GM13977 (cell line): ENCODE measurements at regions not wholly inside any gene's neighbourhood (a gene's known extent, or its start where the extent isn't known, plus 50 kb on each side); places are given as distances from the start of the nearest gene placed in this dataset.

Source experiments
- DNase-seq: peaks from one replicate; pipeline ENCODE4 v3.0.0; 2012; ENCODE audit warnings: low spot score
- in situ Hi-C: fragments of 300-500 bp; cut with MboI; formaldehyde crosslinking; loops from one replicate; pipeline ENCODE4 v1.12.0; 2022; ENCODE audit warnings: low sequenced_read_pairs, low pct_unique_long_range_greater_than_20kb, mixed read lengths, inconsistent platforms; ENCODE audit not compliant: unreplicated experiment
- TF ChIP-seq, protein P1 (sequence below): IDR thresholded peaks from 2 replicates; pipeline ENCODE4 v1.5.1; 2012; ENCODE audit warnings: mild to moderate bottlenecking, control low read depth; ENCODE audit not compliant: insufficient read depth; ENCODE audit errors: extremely low read depth, missing control alignments

DNA sequence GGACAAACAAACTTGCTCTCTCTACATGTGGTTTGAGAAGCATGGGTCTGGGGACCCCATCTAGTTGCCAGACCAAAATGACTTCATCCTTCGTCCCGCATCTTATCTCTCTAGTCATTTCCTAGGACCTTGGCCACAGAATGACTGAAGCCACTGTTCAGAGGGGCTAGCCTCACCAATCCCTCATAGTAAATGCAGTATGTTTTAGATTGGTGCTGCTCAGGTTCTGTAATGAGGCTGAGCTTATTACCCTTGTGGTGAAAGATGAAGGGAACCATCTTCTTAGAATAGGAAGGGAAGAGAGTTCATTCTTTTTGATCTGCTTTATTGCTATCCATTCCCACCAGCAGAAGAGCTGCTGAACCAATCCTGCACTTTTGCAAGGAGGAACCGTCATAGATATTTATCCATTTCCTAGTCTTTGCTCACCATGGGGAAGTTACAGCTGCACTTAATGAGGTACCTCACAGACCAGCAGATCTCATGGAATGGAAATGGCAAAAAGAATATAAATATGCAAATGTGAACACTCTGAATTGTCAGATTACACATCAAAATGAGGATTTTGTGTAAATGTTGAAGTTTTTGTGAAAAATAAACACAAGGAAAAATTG lies 436.7 kb downstream of the LPIN1 start:
- no peak for DNase-seq
- in situ Hi-C loops: no loop called here
- TF ChIP-seq, protein P1, sequence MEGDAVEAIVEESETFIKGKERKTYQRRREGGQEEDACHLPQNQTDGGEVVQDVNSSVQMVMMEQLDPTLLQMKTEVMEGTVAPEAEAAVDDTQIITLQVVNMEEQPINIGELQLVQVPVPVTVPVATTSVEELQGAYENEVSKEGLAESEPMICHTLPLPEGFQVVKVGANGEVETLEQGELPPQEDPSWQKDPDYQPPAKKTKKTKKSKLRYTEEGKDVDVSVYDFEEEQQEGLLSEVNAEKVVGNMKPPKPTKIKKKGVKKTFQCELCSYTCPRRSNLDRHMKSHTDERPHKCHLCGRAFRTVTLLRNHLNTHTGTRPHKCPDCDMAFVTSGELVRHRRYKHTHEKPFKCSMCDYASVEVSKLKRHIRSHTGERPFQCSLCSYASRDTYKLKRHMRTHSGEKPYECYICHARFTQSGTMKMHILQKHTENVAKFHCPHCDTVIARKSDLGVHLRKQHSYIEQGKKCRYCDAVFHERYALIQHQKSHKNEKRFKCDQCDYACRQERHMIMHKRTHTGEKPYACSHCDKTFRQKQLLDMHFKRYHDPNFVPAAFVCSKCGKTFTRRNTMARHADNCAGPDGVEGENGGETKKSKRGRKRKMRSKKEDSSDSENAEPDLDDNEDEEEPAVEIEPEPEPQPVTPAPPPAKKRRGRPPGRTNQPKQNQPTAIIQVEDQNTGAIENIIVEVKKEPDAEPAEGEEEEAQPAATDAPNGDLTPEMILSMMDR: no peak

DNA sequence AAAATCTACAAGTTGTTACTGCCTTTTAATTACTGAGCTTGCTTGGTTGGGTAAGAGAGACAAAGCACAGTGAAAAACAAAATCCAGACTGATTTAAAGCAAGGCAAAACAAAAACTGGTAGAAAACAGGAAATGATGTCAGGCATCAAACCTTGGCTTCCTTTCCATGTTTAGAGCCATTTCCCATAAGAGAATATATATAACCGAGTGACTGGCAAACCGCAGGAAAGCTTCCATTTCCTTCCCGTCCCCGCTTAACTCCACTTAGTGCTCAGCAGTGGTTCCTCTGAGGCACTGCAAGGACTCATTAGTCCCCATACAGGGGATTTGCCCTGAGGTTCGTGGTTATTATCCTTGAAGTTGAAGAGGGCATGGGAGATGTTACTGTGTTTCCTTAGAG lies 446.3 kb downstream of the LPIN1 start:
- TF ChIP-seq, protein P1: no peak
- no peak for DNase-seq
- in situ Hi-C loops: no loop called here

DNA sequence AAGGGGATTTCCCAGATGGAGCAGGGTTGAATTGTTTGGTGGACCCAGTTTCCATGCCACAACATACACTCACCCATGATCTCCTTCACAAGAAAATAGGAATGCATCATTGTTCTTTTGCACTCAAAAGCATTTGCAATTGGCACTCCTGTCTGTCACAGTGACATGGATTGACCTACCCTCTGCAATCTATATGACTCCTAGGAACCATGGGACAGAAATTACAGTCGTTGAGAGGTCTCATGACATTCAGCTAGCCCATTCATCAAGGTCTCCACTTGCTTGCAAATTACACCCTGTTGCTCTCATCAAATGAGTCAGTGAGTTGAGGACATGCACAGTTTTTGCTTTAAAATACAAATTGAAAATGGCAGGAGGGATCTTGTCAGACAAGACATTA lies 448.5 kb downstream of the LPIN1 start:
- TF ChIP-seq, protein P1: no peak
- DNase-seq: no peak
- in situ Hi-C loops: no loop called here

DNA sequence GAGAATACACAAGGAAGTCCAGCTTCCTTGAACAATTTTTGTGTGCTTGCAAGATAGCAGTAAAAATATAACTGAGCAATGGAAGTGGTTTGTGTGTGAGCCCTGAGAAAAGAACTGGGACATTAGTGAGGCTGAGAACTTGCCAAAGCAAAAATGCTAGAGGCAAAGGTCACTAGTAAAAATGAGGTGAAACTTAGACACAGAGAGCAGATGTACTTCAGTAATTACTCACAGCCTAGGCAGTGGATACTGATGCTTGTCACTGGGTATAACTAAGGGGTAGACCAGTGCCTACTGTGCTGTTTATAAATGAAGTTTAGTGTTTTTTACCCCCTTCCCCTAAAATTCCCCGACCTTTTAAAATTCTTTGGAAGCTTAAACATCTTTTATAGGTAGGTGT lies 450.1 kb downstream of the LPIN1 start:
- no peak for DNase-seq
- TF ChIP-seq, protein P1: no peak
- in situ Hi-C loops: no loop called here

DNA sequence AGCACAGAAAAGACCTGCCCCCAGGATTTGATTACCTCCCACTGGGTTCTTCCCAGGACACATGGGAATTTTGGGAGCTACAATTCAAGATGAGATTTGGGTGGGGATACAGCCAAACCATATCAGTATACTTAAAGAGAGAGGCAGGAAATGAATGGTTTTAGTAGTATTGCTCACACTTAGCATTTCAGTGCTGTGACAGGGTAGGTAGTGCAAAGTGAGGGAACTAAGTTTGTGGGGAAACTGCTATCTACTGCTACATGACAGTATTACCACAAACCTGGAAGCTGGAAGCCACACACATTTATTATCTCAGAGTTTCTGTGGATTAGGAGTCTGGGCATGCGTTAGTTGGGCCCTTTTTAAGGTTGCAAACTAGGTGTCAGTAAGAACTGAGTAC lies 450.7 kb downstream of the LPIN1 start:
- DNase-seq: no peak
- in situ Hi-C loops: no loop called here
- TF ChIP-seq, protein P1: no peak

DNA sequence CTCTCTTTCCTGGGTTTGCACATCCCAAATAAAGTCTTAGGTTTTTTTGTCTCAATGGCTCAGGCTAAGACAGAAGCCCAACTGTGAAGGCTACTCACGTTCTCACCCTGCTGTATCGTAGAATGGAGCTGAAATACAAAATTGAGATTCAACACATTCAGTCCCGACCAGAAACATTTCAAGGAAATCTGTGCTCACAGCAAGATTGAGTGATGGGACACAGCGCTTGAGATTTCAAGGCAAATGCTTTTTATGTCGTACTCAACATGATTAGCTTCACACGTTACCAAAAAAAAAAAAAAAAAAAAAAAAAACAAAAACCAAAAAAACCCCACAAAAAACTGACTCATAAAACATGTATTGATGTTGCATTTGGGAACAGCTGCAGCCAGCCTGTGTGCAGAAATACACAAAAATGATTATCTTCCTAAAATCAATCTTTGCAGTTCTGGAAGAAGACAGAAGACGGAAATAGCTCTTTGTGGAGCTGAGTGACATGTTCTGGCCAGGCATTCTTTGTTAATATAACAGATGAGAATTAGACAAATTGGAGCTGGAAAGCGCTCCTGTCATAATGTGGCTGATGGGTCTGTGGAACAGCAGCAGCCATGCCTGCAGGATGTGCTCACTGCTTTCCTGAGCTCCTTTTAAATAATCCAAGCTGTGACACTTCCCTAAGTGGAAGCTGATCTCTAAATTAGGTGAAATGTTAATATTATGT lies 453.2 kb downstream of the LPIN1 start:
- TF ChIP-seq, protein P1: no peak
- in situ Hi-C loops: no loop called here
- no peak for DNase-seq
